H1 (cell line): ENCODE measurements at regions not wholly inside any gene's neighbourhood (a gene's known extent, or its start where the extent isn't known, plus 50 kb on each side); places are given as distances from the start of the nearest gene placed in this dataset.

ENCODE experiments used
- CTCF ChIA-PET: fragments of 300-600 bp; sonication (Branson Sonifier 250); formaldehyde crosslinking; loops from one replicate; lab custom pipeline; 2021; ENCODE audit not compliant: partially characterized antibody; lab: Charles Lee
- POLR2A ChIA-PET: fragments of 300-600 bp; sonication (Branson Sonifier 250); formaldehyde crosslinking; loops from one replicate; lab custom pipeline; 2021; ENCODE audit warnings: inconsistent platforms; ENCODE audit not compliant: partially characterized antibody; lab: Charles Lee
- DNase-seq, 2 experiments: peaks; one replicate each; pipeline versions ENCODE4 v3.0.0 to v3.0.0-alpha.2; 2010 to 2022; ENCODE audit warnings: low spot score in 2 of 2, low read depth in 1 of 2, mixed read lengths in 1 of 2
- FAIRE-seq: peaks from 2 replicates; lab custom pipeline; 2011; peaks lifted over from hg19 to GRCh38; lab: Jason Lieb, UNC
- H2AFZ ChIP-seq: 2 replicates; pipeline ENCODE4 v1.8.1; 2012; ENCODE audit warnings: low read length, inconsistent platforms
- H2AK5ac ChIP-seq: 2 replicates; pipeline ENCODE4 v1.6.1; 2013; ENCODE audit warnings: low read depth, low read length
- H2BK120ac ChIP-seq: replicated peaks from 2 replicates; pipeline ENCODE3; 2013; ENCODE audit warnings: low read depth, low read length, inconsistent platforms
- H2BK12ac ChIP-seq: 2 replicates; pipeline ENCODE4 v1.6.1; 2013; ENCODE audit warnings: low read depth, low read length
- H2BK15ac ChIP-seq: 2 replicates; pipeline ENCODE4 v1.6.1; 2013; ENCODE audit warnings: low read length
- H2BK20ac ChIP-seq: 2 replicates; pipeline ENCODE4 v1.6.1; 2013; ENCODE audit warnings: low read length
- H2BK5ac ChIP-seq: 2 replicates; pipeline ENCODE4 v1.6.1; 2013; ENCODE audit warnings: low read depth, low read length
- H3K14ac ChIP-seq: 2 replicates; pipeline ENCODE4 v1.6.1; 2013; ENCODE audit warnings: inconsistent platforms; ENCODE audit not compliant: insufficient read length
- H3K18ac ChIP-seq: 2 replicates; pipeline ENCODE4 v1.6.1; 2013; ENCODE audit warnings: low read length; ENCODE audit errors: extremely low read depth
- H3K23ac ChIP-seq: 2 replicates; pipeline ENCODE4 v1.6.1; 2013; ENCODE audit warnings: inconsistent platforms; ENCODE audit not compliant: insufficient read length
- H3K23me2 ChIP-seq: 2 replicates; pipeline ENCODE4 v1.6.1; 2013; ENCODE audit warnings: low read depth, low read length
- H3K27ac ChIP-seq: 2 replicates; pipeline ENCODE4 v1.6.1; 2011; ENCODE audit warnings: low read depth, low read length, inconsistent platforms
- H3K27me3 ChIP-seq, 4 experiments: replicated peaks in 1 of 4; 1 replicate in 1 of 4; 2 replicates in 3 of 4; pipeline versions ENCODE4 v1.6.1 to v1.8.1; 2011 to 2013; ENCODE audit warnings: low read length in 3 of 4, mild to moderate bottlenecking in 3 of 4, inconsistent platforms in 2 of 4, mixed read lengths in 2 of 4, moderate library complexity in 1 of 4; ENCODE audit not compliant: control insufficient read depth in 3 of 4, insufficient read depth in 3 of 4; ENCODE audit errors: extremely low read depth in 1 of 4
- H3K36me3 ChIP-seq, 4 experiments: 2 replicates each; pipeline versions ENCODE4 v1.6.1 to v1.8.1; 2011 to 2013; ENCODE audit warnings: mild to moderate bottlenecking in 4 of 4, low read length in 3 of 4, moderate library complexity in 2 of 4, control low read depth in 1 of 4, inconsistent platforms in 1 of 4; ENCODE audit not compliant: insufficient read depth in 4 of 4, control insufficient read depth in 2 of 4
- H3K4ac ChIP-seq: replicated peaks from 2 replicates; pipeline ENCODE3; 2013; ENCODE audit warnings: low read length, low read depth, mixed read lengths, inconsistent platforms; ENCODE audit not compliant: insufficient read length
- H3K4me1 ChIP-seq, 4 experiments: replicated peaks in 1 of 4; 1 replicate in 1 of 4; 2 replicates in 3 of 4; pipeline versions ENCODE4 v1.6.1 to v1.8.1; 2011 to 2013; ENCODE audit warnings: low read length in 3 of 4, inconsistent platforms in 2 of 4, mixed read lengths in 1 of 4; ENCODE audit not compliant: insufficient read depth in 4 of 4, control insufficient read depth in 3 of 4
- H3K4me2 ChIP-seq, 2 experiments: 2 replicates each; pipeline versions ENCODE4 v1.6.1 to v1.8.1; 2011 to 2013; ENCODE audit warnings: low read depth in 2 of 2, low read length in 2 of 2, control low read depth in 1 of 2, inconsistent platforms in 1 of 2, mild to moderate bottlenecking in 1 of 2; ENCODE audit not compliant: insufficient read depth in 1 of 2
- H3K4me3 ChIP-seq, 4 experiments: fragments of 200-600, 300-600 bp in 1 of 4; sonication (generic), shearing (Covaris generic), sonication (Bioruptor Twin) in 1 of 4; 2 replicates each; pipeline versions ENCODE4 v1.5.1 to v1.8.1; 2011 to 2016; ENCODE audit warnings: low read length in 4 of 4, low read depth in 3 of 4, control low read depth in 2 of 4, inconsistent platforms in 2 of 4, mild to moderate bottlenecking in 2 of 4, mixed read lengths in 1 of 4, moderate library complexity in 1 of 4; ENCODE audit not compliant: insufficient read depth in 2 of 4; ENCODE audit errors: extremely low read depth in 1 of 4
- H3K56ac ChIP-seq: replicated peaks from 2 replicates; pipeline ENCODE3; 2013; ENCODE audit warnings: low read depth, mild to moderate bottlenecking, mixed read lengths, low read length, inconsistent platforms; ENCODE audit not compliant: insufficient read length
- H3K79me1 ChIP-seq: 2 replicates; pipeline ENCODE4 v1.6.1; 2013; ENCODE audit warnings: low read depth, low read length, control low read depth
- H3K79me2 ChIP-seq, 2 experiments: 2 replicates each; pipeline versions ENCODE4 v1.6.1 to v1.8.1; 2012 to 2013; ENCODE audit warnings: low read length in 2 of 2, mild to moderate bottlenecking in 2 of 2, inconsistent platforms in 1 of 2; ENCODE audit not compliant: insufficient read depth in 2 of 2, control insufficient read depth in 1 of 2
- H3K9ac ChIP-seq, 4 experiments: replicated peaks in 1 of 4; 1 replicate in 1 of 4; 2 replicates in 3 of 4; pipeline versions ENCODE4 v1.6.1 to v1.8.1; 2011 to 2013; ENCODE audit warnings: low read depth in 3 of 4, low read length in 3 of 4, control low read depth in 2 of 4, mild to moderate bottlenecking in 2 of 4, moderate library complexity in 2 of 4, inconsistent platforms in 1 of 4; ENCODE audit errors: extremely low read depth in 1 of 4
- H3K9me3 ChIP-seq, 2 experiments: 2 replicates each; pipeline versions ENCODE4 v1.6.1 to v1.8.1; 2012 to 2013; ENCODE audit warnings: mild to moderate bottlenecking in 2 of 2, moderate library complexity in 2 of 2, control low read depth in 1 of 2, inconsistent platforms in 1 of 2, low read depth in 1 of 2, low read length in 1 of 2, mixed read lengths in 1 of 2; ENCODE audit not compliant: insufficient read depth in 2 of 2
- H4K20me1 ChIP-seq, 2 experiments: replicated peaks in 1 of 2; 2 replicates each; pipeline versions ENCODE3 to v1.8.1; 2011 to 2013; ENCODE audit warnings: inconsistent platforms in 2 of 2, low read length in 2 of 2, mild to moderate bottlenecking in 1 of 2; ENCODE audit not compliant: insufficient read depth in 2 of 2, control insufficient read depth in 1 of 2
- H4K5ac ChIP-seq: 2 replicates; pipeline ENCODE4 v1.6.1; 2013; ENCODE audit warnings: low read length, low read depth, mixed read lengths, inconsistent platforms; ENCODE audit not compliant: insufficient read length
- H4K8ac ChIP-seq: 2 replicates; pipeline ENCODE4 v1.8.0; 2013; ENCODE audit warnings: mild to moderate bottlenecking, moderate library complexity, low read length, inconsistent platforms; ENCODE audit not compliant: insufficient read depth; ENCODE audit errors: extremely low read depth
- H4K91ac ChIP-seq: replicated peaks from 2 replicates; pipeline ENCODE3; 2013; ENCODE audit warnings: low read length, mixed read lengths, inconsistent platforms; ENCODE audit not compliant: insufficient read length
- SP1 ChIP-seq: IDR thresholded peaks from 2 replicates; pipeline ENCODE4 v1.6.1; 2011; ENCODE audit warnings: low read depth, low read length
- TCF12 ChIP-seq: IDR thresholded peaks from 2 replicates; pipeline ENCODE4 v1.6.1; 2011; ENCODE audit warnings: low read depth, mild to moderate bottlenecking, low read length
- WGBS, 2 experiments: shearing (Covaris generic) in 1 of 2; methylation state at CpG; one replicate each; pipeline versions ENCODE4 v1.1.6 to v1.1.7; 2013 to 2015; ENCODE audit warnings: low lambda C conversion rate in 2 of 2, mixed read lengths in 2 of 2, inconsistent platforms in 1 of 2, low coverage in 1 of 2, missing lambda C conversion rate in 1 of 2; ENCODE audit not compliant: insufficient replicate concordance in 2 of 2, insufficient coverage in 1 of 2, insufficient read length in 1 of 2; ENCODE audit errors: extremely low coverage in 1 of 2, missing lambda C conversion rate in 1 of 2; 5-methylcytosine and 5-hydroxymethylcytosine counted together

GRCh38 chr10:4678023-4678950 is 147.7 kb upstream of the AKR1E2 start:
- no peak overlapping the region for H2BK12ac ChIP-seq
- H3K56ac ChIP-seq = no peak overlapping the region
- H4K20me1 ChIP-seq = no peaks in the 10 kb centered on the region
- no peak overlapping the region for H2BK120ac ChIP-seq
- no peak overlapping the region for H3K23ac ChIP-seq
- H2BK15ac ChIP-seq = no peak overlapping the region
- H4K8ac ChIP-seq = no peak overlapping the region
- H3K27me3 ChIP-seq = no peaks in the 10 kb centered on the region
- no peaks in the 10 kb centered on the region for H3K9me3 ChIP-seq
- POLR2A ChIA-PET = no interaction called here
- FAIRE-seq (no peak), DNase-seq (no peak)
- no peak overlapping the region for H2BK20ac ChIP-seq
- H3K79me1 ChIP-seq = no peaks in the 10 kb centered on the region
- no peak for TF ChIP-seq SP1
- no peak for TF ChIP-seq TCF12
- H3K27ac ChIP-seq = no peak overlapping the region
- H3K9ac ChIP-seq = no peak overlapping the region
- no peak overlapping the region for H2BK5ac ChIP-seq
- H3K4me1 ChIP-seq = no peaks in the 10 kb centered on the region
- H3K4me2 ChIP-seq = no peak overlapping the region
- no peak overlapping the region for H3K14ac ChIP-seq
- no peak overlapping the region for H4K91ac ChIP-seq
- no peaks in the 10 kb centered on the region for H3K79me2 ChIP-seq
- H2AK5ac ChIP-seq = no peak overlapping the region
- H3K4me3 ChIP-seq = no peak overlapping the region
- no peaks in the 10 kb centered on the region for H3K23me2 ChIP-seq
- H3K36me3 ChIP-seq = no peaks in the 10 kb centered on the region
- H3K18ac ChIP-seq = no peak overlapping the region
- no peak overlapping the region for H4K5ac ChIP-seq
- no peak overlapping the region for H2AFZ ChIP-seq
- 92% methylated on average over 11 of the region's 11 CpGs; no CpG with 5 or more reads in 1 of the 2 experiments for WGBS, 2 experiments
- CTCF ChIA-PET = interaction anchor here (1.1 kb wide), 1 partner anchor 23 kb away, joined by 3 read pairs; no protein-coding TSS in a partner anchor
- H3K4ac ChIP-seq = no peak overlapping the region
